Smooth muscle cell (in vitro differentiated cells): ENCODE measurements at regions not wholly inside any gene's neighbourhood (a gene's known extent, or its start where the extent isn't known, plus 50 kb on each side); places are given as distances from the start of the nearest gene placed in this dataset.

Source experiments
- DNase-seq: peaks from one replicate; lab custom pipeline; 2025; ENCODE audit not compliant: unreplicated experiment; lab: John Stamatoyannopoulos, UW
- H2AFZ ChIP-seq: fragments of 200-600 bp; sonication (generic); 2 replicates; pipeline ENCODE4 v1.6.0; 2016; ENCODE audit warnings: antibody characterized with exemption, low read depth, mild to moderate bottlenecking
- H3F3A ChIP-seq: fragments of 200-600 bp; sonication (generic); 2 replicates; pipeline ENCODE4 v1.6.0; 2017; ENCODE audit warnings: antibody characterized with exemption, low read depth
- H3K27ac ChIP-seq: fragments of 200-600 bp; sonication (generic); 2 replicates; pipeline ENCODE4 v1.5.1; 2016; ENCODE audit warnings: low read depth, mild to moderate bottlenecking
- H3K27me3 ChIP-seq: fragments of 200-600 bp; sonication (generic); 2 replicates; pipeline ENCODE4 v1.6.1; 2016; ENCODE audit warnings: low read depth, mild to moderate bottlenecking
- H3K36me3 ChIP-seq: fragments of 200-600 bp; sonication (generic); 2 replicates; pipeline ENCODE4 v1.5.1; 2016; ENCODE audit warnings: low read depth
- H3K4me1 ChIP-seq: fragments of 200-600 bp; sonication (generic); 2 replicates; pipeline ENCODE4 v1.5.1; 2016; ENCODE audit warnings: low read depth
- H3K4me2 ChIP-seq: fragments of 200-600 bp; sonication (generic); 2 replicates; pipeline ENCODE4 v1.6.0; 2016; ENCODE audit warnings: mild to moderate bottlenecking
- H3K4me3 ChIP-seq: fragments of 200-600 bp; sonication (generic); 2 replicates; pipeline ENCODE4 v1.5.1; 2016; ENCODE audit warnings: mild to moderate bottlenecking
- H3K79me2 ChIP-seq: fragments of 200-600 bp; sonication (generic); 2 replicates; pipeline ENCODE4 v1.6.0; 2016; ENCODE audit warnings: low read depth, mild to moderate bottlenecking
- H3K9ac ChIP-seq: fragments of 200-600 bp; sonication (generic); 2 replicates; pipeline ENCODE4 v1.6.0; 2016; ENCODE audit warnings: low read depth
- H3K9me3 ChIP-seq: fragments of 200-600 bp; sonication (generic); replicated peaks from 2 replicates; pipeline ENCODE4 v1.5.1; 2016; ENCODE audit warnings: low read depth
- H4K20me1 ChIP-seq: fragments of 200-600 bp; sonication (generic); 2 replicates; pipeline ENCODE4 v1.6.0; 2016; ENCODE audit warnings: low read depth
- WGBS: methylation state at CpG from one replicate; pipeline ENCODE4 v1.1.7; 2016; ENCODE audit warnings: low lambda C conversion rate; 5-methylcytosine and 5-hydroxymethylcytosine counted together
- TF ChIP-seq, protein P1 (sequence below): fragments of 200-600 bp; sonication (generic); IDR thresholded peaks from 2 replicates; pipeline ENCODE4 v1.5.1; 2017; ENCODE audit warnings: borderline replicate concordance, mild to moderate bottlenecking, antibody characterized with exemption; ENCODE audit not compliant: insufficient read depth, poor library complexity, severe bottlenecking

DNA sequence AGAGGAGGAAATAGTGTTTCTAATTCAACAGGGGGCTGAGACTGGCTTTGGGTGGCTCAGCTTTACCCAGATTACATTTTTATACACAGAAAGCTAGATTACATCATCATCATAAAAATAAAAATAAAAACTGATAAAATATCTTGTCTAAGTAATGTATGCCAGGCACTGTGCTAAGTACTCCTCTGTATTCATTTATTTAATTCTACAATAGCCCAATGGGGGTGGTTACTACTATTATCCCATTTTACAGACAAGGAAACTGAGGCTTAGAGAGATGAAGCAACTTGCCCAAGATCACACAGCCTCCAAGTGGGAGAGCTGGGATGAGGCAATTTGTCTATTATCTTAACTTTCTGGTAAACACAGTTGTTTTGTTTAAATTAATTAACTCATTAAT lies 62.3 kb upstream of the ECE1 start:
- Histone ChIP-seq H3K36me3 (no peaks in the 10 kb centered on the region), H3K9me3 (no peaks in the 10 kb centered on the region), H3K4me3 (no peak overlapping the region), H3F3A (peaks cover 6% of the 10 kb centered on the region), H2AFZ (no peak overlapping the region), H3K79me2 (no peaks in the 10 kb centered on the region), H3K27me3 (no peaks in the 10 kb centered on the region), H3K4me2 (no peak overlapping the region), H3K9ac (no peak overlapping the region), H3K4me1 (no peaks in the 10 kb centered on the region), H4K20me1 (no peaks in the 10 kb centered on the region), H3K27ac (no peak overlapping the region)
- TF ChIP-seq, protein P1, sequence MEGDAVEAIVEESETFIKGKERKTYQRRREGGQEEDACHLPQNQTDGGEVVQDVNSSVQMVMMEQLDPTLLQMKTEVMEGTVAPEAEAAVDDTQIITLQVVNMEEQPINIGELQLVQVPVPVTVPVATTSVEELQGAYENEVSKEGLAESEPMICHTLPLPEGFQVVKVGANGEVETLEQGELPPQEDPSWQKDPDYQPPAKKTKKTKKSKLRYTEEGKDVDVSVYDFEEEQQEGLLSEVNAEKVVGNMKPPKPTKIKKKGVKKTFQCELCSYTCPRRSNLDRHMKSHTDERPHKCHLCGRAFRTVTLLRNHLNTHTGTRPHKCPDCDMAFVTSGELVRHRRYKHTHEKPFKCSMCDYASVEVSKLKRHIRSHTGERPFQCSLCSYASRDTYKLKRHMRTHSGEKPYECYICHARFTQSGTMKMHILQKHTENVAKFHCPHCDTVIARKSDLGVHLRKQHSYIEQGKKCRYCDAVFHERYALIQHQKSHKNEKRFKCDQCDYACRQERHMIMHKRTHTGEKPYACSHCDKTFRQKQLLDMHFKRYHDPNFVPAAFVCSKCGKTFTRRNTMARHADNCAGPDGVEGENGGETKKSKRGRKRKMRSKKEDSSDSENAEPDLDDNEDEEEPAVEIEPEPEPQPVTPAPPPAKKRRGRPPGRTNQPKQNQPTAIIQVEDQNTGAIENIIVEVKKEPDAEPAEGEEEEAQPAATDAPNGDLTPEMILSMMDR, result no peak
- no peak for DNase-seq

DNA sequence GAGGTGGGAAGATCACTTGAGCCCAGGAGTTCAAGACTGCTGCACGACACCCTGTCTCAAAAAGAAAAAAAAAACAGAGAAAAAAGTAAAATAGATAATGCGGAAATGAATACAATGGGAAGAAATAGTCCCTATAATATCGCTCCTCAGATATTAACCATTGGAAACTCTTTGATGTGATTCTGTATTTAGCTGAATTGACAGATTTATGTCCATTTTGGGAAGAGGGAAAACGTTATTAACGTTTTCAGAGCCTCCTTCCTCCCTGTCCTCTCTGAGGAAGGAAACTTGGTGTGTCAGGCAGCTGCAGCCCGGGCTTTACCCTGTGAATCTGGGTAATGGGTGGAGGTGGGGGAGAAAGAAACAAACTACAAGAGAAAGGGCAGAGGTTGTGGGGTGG lies 61.6 kb upstream of the ECE1 start:
- TF ChIP-seq, protein P1, result no peak
- H3K27ac ChIP-seq, result no peak overlapping the region
- no peak overlapping the region for H3K4me2 ChIP-seq
- DNase-seq, result no peak
- H2AFZ ChIP-seq, result no peak overlapping the region
- H4K20me1 ChIP-seq, result no peaks in the 10 kb centered on the region
- no peaks in the 10 kb centered on the region for H3K9me3 ChIP-seq
- no peak overlapping the region for H3K9ac ChIP-seq
- 90% methylated on average over 6 of the region's 6 CpGs for WGBS
- no peaks in the 10 kb centered on the region for H3K36me3 ChIP-seq
- peaks cover 6% of the 10 kb centered on the region for H3F3A ChIP-seq
- no peaks in the 10 kb centered on the region for H3K79me2 ChIP-seq
- H3K4me1 ChIP-seq, result no peaks in the 10 kb centered on the region
- H3K27me3 ChIP-seq, result no peaks in the 10 kb centered on the region
- no peak overlapping the region for H3K4me3 ChIP-seq

DNA sequence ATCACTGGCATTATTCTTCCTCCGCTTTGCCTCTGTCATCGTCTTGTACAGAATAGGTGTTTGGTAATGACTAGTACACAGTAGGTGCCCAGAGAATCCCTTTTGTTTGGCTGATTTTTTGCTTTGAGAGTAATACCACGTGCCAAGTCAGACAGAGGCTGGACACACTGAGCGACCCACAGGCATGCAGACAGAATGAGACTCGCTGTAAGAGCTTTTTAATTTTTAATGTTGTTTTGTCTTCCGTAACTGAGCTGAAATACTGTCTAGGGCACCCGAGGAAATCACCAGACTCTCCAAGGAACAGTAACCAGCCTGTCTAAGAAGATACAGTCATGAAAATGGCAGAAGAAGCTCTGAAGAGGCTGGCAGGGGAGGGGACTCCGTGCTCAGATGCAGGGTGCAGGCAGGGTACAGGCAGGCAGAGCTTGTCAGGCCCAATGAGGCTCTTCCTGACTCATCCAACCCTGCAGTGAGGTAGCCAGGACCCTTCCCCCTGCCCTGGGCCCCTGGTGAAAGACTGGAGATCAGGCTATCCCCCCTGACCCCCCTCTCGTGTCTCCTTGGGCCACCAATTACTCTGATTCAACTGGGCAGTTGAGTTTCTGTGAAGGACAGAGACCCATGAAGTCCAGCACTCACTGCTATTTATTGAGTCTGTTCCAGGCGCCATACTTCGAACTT lies 60.1 kb upstream of the ECE1 start:
- Histone ChIP-seq H3K9me3 (no peaks in the 10 kb centered on the region), H3K27ac (peak overlapping the region; percentile 66), H3K36me3 (no peaks in the 10 kb centered on the region), H2AFZ (peak overlapping the region; percentile 13), H3K4me3 (no peak overlapping the region), H4K20me1 (no peaks in the 10 kb centered on the region), H3K79me2 (peaks cover 6% of the 10 kb centered on the region), H3K4me2 (peak overlapping the region; percentile 40), H3K4me1 (no peaks in the 10 kb centered on the region), H3K27me3 (no peaks in the 10 kb centered on the region), H3F3A (peaks cover 6% of the 10 kb centered on the region), H3K9ac (no peak overlapping the region)
- DNase-seq, result no peak
- WGBS, result 66% methylated on average over 11 of the region's 11 CpGs
- TF ChIP-seq, protein P1, result no peak

DNA sequence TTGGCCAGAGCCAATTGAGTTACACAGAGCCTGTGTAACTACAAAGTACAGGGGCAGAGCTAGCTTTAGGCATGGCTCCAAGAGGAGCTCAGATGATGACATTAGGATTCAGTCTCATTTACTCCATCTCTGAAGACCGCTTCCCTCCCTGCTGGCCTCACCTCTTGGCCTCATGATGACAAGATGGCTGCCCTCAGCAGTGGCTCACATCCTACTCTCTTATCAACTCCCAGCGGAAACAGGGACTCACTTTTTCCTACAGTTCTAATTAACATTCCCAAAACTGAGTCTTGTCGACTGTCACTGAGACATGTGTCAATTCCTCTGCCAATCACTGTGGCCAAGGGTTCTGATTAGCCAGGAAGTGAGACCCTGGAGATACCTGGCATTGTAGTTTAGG lies 59.4 kb upstream of the ECE1 start:
- H3K79me2 ChIP-seq, result peaks cover 12% of the 10 kb centered on the region
- no peaks in the 10 kb centered on the region for H3K27me3 ChIP-seq
- H3K36me3 ChIP-seq, result no peaks in the 10 kb centered on the region
- H4K20me1 ChIP-seq, result peaks cover 4% of the 10 kb centered on the region
- H3K9me3 ChIP-seq, result no peaks in the 10 kb centered on the region
- peak overlapping the region; percentile 66 for H3K27ac ChIP-seq
- peaks cover 6% of the 10 kb centered on the region for H3F3A ChIP-seq
- WGBS, result 71% methylated on average over 3 of the region's 3 CpGs
- TF ChIP-seq, protein P1, result no peak
- H3K4me3 ChIP-seq, result no peak overlapping the region
- no peaks in the 10 kb centered on the region for H3K4me1 ChIP-seq
- DNase-seq, result no peak
- H2AFZ ChIP-seq, result no peak overlapping the region
- H3K4me2 ChIP-seq, result no peak overlapping the region
- no peak overlapping the region for H3K9ac ChIP-seq
